NT2/D1 (cell line): ENCODE measurements at regions not wholly inside any gene's neighbourhood (a gene's known extent, or its start where the extent isn't known, plus 50 kb on each side); places are given as distances from the start of the nearest gene placed in this dataset.

ENCODE experiments used
- SUZ12 ChIP-seq: IDR thresholded peaks from 2 replicates; pipeline ENCODE4 v1.6.1; 2011; ENCODE audit not compliant: insufficient read length, insufficient read depth; ENCODE audit errors: extremely low read depth
- YY1 ChIP-seq: IDR thresholded peaks from 2 replicates; pipeline ENCODE4 v1.6.1; 2011; ENCODE audit not compliant: insufficient read length, insufficient read depth
- ZNF274 ChIP-seq: IDR thresholded peaks from 2 replicates; pipeline ENCODE4 v1.6.1; 2011; ENCODE audit warnings: mild to moderate bottlenecking, low read depth, low read length

DNA sequence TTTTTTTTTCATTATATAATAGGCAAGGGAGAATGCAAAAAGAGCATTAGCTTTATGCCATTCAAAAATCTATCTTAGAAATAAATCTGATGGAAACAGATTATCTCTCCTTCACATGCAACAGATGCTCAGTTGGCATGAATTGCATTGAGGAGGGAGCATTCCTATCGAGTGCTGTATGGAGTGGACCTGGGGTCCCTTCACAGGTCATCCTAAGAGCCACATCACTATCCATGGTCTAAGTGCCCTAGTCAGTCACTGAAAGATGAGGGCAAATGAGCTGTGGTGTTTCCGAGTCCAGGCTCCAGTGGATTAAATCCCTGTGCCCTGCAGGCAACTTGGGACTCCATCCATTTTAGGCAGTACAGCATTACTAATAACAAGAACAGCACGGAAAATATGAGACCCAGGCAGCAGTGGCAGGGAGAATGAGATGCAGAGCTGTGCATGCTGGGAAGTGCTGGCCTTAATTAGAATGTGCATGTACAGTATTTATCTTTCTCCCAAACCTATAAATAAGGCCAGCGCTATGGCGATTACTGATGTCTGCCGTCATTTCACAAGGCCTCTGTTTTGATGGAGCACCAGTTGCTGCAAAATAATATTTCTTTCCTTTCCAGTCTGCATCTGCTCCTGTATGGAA, 512.3 kb upstream of the PLXNA2 start:
- TF ChIP-seq ZNF274 (no peak), SUZ12 (no peak), YY1 (no peak)
